ENCODE measurements at regions not wholly inside any gene's neighbourhood (a gene's known extent, or its start where the extent isn't known, plus 50 kb on each side); places are given as distances from the start of the nearest gene placed in this dataset.
A peak's percentile ranks its signal among the peaks of the same experiment; 100 is the strongest.

DNA sequence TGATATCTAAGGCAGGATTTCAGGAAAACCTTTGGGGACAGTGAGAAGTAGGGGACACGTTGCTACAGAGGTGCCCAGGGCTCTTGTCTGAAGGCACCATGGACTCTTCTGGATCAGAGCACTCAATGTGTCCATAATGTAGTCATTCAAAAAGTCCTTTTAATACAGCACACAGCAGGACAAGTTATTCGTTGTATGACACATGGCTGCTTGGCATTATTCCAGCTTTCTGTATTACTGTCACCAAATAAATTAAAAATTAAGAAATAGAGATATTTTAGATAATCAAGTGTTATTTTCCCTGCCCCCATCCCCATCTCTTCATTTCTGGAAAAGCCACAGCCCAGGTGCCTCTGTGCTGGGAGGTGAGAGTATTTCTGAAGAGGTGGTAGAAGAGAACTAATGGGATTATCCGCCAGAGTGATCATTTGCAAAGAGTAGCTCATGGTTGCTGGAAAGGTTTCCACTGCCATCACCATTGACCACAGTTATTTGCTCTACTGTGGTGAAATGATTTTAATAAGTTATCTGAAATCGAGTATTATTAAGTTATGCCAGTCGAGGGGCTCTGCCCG is 83.0 kb downstream of the CXCL12 start:
- no peak for DNase-seq (ENCODE audit: low read depth)

DNA sequence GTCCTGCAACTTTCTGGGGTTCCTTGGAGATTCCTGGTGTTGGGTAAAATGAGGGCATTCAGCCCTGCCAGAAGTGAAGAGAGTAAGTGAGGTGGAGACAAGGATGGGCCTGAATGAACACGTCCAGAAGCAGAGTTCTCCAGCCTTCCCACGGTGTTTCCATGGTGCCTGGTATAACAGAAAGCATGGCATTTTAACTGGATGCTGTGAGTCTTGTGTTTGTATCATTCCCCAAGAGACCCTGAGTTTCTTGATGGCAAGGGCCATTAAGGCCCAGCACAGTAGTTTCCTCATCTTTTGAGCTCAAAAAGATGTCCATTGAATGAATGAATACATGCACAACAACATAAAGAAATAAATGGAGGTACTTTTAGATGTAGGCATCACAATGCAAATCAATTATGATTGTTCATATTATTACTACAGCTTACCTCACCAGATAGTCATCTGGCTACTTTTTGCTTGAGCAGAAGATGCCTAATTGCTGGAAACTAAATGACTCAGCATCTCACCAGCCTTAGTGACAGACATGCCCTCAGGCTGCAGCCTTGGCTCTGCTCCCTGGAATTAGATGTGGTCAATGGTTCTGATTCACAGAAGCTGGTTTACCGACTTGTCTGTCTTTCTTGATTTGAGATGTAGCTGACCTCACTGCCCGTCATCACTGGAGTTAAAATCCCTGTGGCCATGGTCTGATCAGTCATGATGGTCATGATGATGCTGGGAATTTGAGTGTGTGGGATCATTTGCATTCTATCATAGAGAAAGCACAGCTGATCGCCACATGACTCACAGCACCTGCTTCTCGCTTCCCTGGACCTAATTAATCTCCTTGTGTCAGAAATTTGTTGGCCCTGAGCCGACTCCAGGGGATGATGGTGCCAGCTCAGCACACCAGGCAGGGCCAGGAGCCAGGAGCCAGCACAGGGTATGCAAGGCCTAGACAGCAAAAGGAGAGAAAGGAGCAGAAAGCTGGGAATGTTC is 83.9 kb downstream of the CXCL12 start:
- peak; percentile 99 for DNase-seq (ENCODE audit: low read depth)

DNA sequence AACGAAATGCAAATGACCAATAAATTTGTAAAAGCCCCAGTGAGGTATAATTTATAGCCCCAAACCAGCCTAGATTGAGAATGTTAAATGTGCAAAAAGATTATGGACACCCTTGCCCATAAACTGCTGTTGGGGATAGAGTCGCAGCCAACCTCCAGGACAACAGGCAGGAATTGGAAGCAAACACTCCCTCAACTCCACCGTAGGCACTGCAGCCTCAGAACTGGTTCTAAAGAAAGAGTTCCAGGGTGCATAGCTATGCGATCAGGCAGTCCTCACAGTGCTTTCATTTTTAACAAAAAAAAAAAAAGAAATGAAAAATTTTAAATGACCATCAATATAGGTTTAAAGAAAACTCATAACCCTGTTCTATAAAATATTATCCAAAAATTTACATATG is 86.2 kb downstream of the CXCL12 start:
- no peak for DNase-seq (ENCODE audit: low read depth)

DNA sequence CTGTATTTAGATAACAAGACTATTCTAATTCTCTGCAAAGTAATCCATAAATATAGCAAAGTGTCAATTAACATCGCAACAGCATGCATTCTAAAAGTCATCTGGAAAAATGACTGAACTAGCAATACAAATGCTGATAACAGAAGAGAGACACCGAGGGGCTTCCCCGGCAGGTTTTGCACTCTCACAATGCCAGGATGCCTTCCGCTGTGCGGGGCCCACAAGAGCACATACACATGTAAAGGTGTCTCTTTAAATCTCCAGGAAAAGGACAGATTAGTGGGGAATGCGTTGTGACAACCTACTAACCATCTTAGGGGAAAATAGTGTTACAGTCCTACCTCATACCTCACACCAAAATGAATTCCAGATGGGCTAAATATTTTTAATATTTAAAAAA is 86.9 kb downstream of the CXCL12 start:
- no peak for DNase-seq (ENCODE audit: low read depth)

DNA sequence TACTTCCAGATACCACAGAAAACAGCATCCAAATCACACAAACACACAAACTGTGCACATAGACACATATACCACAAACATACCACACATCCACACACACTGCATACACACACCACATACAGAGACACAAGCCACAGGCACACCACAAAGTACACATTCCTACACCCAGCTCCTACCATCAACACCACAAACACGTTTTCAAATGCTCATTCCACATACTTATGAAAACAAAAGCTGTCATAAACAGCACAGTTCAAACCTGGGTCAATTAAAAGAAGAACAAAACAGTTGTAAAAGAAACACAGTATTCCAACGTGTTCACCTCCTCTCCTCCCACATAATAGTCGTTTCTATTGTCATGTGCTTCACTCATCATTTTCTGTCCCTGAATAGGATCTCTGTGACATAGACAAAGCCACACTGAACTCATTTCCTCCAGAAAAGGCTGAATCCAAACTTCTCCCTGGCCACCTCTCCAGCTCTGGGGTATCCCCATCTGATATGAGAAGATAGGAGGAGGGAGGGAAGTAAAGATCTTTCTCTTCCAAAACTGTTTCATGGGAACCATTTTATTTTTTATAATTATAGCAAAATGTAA is 89.2 kb downstream of the CXCL12 start:
- no peak for DNase-seq (ENCODE audit: low read depth)

DNA sequence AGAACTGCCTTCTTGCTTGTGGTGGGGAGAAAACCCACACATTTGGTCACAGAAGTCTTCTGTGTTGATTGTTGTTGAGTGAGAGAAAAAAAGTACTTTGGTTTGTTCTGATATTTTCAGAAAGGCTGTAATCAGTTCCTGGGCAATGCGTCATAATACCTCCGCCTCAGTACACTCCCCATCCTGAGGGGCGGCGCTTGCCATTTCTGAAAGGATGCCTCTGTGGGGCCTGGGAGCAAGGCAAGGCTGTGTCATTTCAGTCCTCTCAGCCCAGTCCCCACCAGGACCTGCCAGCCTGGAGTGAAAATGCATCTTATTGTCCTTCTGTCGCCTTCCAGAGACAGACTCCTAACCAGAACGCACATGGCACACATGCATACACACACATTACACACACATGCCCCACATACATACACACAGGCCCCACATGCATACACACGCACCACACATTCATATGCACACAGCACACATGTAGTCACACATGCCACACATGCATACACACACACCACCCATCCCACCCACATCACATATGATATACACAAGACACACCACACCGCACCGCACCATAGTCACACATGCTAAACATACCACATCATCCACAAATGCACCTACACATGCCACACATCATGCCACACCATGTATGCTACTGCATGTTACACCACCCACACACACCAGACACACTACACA is 90.0 kb downstream of the CXCL12 start:
- DNase-seq (ENCODE audit: low read depth), result no peak

DNA sequence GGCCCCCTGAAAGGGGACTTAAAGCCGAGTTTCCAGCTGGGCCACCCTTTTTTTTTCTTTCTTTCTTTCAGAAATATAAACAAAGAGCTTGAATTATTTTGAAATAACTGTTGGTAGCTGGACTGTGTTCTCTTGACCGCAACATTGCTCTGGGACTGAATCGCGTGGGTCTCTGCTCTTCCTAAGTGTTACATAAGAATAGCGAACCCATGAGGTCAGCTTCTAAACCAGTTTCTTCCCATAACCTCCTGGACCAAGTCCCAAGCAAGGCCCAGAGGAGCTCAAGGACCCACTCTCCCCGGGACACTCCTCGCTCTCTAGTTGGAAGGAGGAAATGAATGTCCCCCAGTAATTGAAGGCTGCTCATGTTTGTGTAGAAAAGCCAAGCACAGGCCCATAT is 91.1 kb downstream of the CXCL12 start:
- DNase-seq (ENCODE audit: low read depth), result no peak

DNA sequence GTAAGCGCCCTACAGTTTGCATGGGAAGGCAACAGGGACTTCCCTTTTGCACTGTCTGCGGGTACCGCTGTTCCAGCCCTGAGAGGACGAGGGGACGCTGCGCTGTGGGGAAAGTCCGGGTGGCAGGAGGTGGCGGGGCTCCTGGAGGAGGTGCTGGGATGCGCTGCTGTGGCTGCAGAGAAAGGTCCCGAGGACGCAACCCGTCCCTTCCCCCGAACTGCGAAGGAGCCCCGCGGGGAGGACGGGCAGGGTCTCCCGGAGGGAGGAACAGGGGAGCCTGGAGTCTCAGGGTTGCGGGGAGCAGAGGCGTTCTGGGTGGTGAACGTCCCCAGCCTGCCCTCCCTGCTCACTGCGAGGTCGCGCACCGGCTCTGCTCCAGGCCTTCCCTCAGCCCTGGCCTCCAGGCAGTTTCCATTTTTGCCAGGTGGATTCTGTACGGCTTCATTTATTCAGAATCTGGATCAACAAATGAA is 91.6 kb downstream of the CXCL12 start:
- no peak for DNase-seq (ENCODE audit: low read depth)

DNA sequence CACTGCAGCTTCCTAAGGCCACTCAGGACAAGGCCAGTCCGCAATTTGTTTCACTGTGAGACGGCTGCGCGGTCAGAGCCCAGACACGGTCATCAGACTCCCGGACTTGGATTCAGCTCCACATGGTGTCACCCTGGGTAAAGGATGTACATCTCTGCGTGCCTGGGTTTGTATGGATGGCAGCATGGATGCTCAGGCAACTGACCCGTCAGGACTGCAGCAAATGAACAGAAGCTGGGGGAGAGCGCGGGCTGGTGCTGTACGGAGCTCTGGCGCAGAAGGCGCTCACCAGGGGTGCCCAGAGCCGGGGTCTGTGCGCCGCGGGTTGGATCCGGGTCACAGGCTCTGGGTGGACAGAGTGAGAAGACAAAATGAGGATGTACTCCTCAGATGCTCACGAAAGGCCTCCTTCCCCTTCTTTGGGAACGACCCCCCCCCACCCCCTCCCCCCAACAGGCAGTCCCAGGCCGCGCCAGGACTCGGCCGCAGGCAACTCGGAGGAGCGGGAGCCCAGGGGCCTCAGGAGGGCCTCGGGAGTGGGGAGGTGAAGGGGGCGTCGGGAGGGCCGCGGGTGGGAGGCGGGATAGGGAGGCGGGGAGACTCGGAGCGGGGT is 92.4 kb downstream of the CXCL12 start:
- DNase-seq (ENCODE audit: low read depth), result no peak

DNA sequence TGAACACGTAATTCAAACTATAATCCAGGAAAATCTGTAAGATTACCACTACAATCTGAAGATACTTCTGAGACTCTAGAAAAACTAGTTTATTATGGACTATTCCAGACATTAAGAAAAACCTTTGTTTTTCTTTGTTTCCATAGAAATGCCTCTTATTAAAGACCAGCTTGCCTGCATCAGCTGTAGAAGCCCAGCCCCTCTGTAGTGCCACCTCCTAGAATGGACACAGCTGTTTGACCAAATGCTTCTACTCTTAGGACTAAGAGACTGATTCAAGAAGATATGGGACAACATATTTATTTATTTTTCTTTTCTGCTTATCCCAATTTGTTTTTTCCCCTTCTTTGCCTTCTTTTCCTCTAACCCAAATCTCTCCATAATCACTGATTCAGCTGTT is 93.8 kb downstream of the CXCL12 start:
- DNase-seq (ENCODE audit: low read depth), result no peak

DNA sequence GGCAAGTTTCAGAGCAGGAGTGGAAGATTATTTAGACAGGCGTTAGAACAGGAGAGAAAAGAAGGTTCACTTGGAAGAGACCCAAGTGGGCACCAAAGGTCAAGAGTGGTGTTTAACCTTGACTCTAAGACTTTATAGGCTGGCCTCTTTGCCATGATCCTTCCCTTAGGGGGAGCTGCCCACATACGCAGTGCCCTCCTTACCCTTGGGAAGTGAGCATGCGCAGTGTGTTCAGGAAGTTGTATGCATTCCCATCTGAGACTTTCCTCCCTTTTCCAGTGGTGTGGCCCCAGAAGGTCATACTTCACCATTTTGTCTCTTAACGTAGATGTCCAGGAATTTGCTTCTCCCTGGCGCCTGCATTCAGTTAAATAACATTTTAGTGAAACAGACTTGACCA is 95.8 kb downstream of the CXCL12 start:
- DNase-seq (ENCODE audit: low read depth), result no peak

DNA sequence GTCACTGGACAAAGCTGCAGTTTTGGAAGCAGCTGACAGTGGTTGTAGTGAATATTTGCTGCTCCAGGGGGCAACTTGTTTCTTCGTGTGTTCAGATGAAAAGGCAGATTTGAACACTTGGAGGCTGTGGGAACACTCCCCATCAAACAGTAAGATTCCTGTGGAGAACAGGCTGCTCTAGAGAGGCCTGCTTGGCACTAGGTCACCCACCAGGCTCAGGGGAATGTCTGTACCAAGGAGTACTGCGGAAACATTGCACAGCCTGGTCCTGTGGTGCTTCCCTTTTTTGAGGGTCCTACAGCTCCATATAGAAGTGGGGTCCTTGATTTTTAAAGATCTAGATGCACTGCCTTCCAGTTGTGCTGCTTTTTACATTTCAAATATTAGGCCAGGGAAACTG is 97.5 kb downstream of the CXCL12 start:
- DNase-seq (ENCODE audit: low read depth), result no peak

DNA sequence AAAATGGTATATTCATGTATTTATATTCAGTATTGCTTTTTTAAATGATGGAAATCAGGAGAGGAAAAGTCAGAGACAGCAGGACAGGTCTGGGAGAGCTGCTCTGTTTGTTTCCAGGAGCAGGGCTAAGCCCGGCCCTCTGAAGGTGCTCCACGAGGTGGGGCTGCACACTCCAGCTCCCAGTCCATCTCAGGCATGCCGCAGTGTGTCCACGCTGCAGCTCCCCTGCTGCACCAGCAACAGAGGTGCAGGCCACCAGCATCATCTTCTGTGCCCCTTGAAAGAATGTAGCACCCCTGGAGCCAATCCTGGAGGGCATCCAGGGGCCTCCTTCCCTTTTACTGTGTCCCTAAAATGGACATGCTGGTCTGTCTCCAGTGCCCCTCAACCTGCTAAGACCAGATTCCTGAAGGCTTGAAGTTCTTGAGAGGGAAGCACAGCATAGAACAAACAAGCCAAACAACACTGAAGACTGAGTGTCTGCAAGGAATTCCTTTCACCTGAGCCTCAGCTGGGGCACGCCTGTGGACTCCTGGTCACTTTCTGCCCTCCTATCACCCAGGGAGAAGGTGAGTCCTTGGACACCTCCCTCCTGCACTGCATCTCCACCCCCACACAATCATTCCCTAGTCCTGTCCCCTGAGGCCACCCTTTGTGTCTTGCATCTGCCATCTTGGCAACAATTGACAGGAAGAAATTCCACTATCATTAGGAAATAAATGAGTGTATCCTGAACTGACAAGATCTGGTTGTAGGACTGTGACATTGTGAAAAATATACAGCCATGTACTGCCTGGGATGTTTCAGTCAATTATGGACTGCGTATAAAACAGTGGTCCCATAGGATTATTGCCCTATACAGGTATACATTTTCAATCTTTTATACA is 100.5 kb downstream of the CXCL12 start:
- DNase-seq (ENCODE audit: low read depth), result no peak

DNA sequence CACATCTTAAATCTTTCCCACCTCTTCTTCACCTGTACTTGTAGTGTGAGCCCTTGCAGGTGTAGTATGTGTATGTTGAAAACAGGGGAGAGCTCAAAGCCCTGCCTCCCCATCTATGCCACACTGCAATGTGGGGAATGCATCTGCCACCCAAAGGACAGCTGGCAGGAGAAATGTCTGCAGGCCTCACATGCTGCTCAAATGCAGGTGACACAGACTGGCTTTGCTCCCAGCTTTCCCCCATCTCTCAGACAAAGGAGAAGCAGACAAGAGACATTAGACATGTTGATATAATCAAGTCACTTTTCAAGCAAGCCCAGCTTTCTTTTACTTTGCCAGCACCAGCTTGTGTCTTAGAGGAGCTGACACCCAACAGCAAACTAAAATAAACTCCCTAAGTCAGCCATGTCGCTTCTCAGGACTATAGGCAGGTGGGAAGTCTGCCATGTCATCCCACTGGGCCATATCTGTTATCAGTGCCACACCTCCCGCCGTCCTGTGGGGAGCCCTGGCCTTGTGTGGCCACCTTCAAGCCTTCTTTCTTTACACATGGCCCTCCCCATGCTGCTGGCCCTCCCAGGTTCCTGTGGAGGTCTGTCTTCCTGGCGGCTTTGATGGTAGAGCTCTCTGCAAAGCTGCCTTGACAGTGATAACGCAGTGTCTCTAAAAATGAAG is 102.1 kb downstream of the CXCL12 start:
- no peak for DNase-seq (ENCODE audit: low read depth)

DNA sequence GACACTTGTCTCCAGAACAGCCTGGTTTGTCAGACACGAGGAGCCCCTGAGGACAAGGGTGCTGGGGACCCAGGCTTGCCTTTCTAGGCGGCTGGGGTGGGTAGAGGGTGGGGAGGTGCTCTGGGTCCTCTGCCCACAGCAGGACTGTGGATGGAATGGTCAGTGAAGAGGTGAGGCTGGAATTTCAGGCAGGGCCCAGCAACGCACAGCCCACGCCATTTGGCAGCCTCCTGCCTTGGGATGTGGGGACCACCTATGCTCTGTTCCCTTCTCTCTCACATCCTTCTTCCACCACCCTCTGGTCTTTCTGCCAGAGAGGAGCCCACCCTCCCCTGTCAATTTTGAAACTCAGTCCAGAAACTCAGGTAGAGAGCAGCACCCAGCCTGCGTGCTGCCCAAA is 103.2 kb downstream of the CXCL12 start:
- no peak for DNase-seq (ENCODE audit: low read depth)

DNA sequence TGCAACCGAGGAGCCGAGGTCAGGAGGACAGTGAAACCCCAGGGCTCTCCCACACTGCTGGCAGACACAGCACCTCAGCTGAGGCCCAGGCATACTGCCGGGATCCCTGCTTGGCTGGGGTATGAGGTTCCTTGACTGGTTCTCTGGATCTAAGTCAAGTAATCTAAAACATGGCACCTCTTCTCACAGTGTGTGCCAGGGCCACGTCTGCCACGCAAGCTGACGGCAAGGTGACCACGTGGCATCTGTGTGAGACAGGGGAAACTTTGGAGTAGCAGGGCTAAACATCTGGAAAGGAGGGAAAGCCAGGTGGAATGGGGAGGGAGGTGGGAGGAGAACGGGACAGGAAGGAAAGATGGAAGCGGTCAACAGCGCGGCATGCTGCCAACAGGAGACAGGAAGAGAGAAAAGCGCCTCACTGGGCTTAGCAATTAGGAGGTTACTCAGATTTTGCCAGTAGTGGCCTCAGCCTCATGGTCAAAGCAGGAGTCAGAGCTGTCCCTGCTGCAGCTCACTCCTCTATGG is 103.7 kb downstream of the CXCL12 start:
- no peak for DNase-seq (ENCODE audit: low read depth)

DNA sequence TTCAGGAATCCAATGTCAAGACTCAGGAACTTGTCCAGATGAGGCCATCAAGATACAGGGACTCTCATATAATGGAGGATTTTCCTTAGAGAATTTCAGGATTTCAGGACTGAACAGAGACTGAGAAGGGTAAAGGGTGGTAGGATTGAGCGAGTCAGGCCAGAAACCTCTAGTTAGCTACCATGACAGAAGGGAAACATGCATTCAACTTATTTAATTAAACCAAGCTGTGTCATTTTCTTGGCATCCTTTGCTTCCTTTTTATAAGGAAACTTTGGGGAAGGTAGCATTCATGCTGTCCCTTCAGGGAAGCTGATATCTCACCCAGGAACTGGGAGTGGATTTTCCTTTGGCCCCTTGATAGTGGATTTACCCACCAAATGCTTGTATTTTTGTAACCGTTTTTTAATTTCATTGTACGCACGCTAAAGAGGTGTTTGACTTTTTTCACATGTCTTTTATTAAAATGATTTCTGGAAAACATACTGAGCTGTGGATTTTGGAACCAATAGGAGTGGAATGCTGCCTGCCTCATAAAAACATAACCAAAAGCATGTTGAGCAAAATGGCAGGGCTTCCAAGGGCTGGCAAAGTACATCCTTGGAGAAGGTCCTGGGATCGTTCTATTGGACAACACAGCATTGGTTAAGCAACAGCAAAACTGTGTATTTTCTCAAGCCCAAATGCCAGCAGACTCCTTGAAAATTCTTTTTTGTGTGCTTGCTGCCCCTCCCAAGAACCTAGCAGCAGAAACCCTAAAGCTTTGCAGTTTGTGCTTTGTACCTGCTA is 104.5 kb downstream of the CXCL12 start:
- DNase-seq (ENCODE audit: low read depth), result no peak

DNA sequence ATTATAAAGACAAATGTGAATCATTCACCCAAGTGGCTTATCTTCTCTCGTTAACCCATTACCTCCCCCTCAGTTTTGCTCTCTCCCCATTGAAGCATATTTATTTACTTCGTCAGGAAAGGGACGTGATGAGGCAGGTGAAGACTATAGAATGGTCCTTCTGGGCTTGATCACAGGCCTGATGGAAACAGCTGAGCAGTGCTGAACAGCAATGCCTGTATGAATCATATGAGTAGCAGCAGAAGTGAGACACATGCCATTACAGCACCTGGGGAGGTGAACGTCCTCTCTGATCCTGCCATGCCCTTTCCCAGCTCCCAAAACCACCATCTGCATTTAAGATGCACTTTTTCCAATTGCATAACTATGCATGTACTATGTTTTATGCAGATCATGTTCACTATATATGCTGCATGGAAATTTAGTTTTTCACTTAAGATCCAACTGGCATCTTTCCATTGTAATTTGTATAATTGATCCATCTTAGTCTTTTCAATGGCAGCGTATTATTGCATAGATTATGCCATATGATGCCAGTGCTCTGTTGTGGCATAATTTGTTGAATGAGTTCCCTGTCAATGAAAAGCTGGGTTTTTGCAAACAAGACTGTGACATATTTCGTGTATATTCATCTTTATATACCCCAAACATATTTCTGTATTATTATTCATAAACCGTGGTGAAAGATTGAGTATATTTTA is 105.3 kb downstream of the CXCL12 start:
- no peak for DNase-seq (ENCODE audit: low read depth)

DNA sequence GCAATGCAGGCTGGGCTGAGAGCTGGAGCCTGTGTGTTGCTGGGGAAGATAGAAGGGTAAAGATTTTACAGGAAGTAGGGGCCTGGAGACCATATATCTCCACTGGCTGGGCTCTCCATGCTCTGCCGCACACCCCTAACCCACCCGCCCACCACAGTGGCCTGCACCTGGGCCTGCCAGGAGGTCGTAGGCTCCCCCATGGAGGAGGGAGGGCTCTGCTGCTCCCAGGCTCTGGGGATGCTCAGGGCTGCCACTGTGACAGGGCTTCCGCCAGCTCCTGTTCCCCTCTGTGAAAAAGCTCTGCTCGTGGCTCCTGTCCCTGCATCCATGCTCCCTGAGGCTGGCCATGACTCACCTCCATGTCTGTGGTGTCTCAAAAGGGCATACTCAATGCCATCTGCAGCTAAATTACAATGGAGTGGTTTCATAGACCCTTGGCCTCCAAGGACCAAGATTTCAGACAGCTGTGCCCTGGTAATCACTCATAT is 106.0 kb downstream of the CXCL12 start:
- no peak for DNase-seq (ENCODE audit: low read depth)

Measured in HS-5 (cell line).